ENCODE measurements at regions not wholly inside any gene's neighbourhood (a gene's known extent, or its start where the extent isn't known, plus 50 kb on each side); places are given as distances from the start of the nearest gene placed in this dataset.

- H3K9ac ChIP-seq (replicated peaks; ENCODE audit: extremely low read depth, insufficient read depth, low read length): no peak overlapping the region
- BruUV-seq (replicated peaks): no TSS peak
- H3K27ac ChIP-seq (ENCODE audit: insufficient read depth, low read depth, low read length): no peak overlapping the region
- no peaks in the 10 kb centered on the region for H3K9me1 ChIP-seq (replicated peaks; ENCODE audit: control insufficient read depth, extremely low read depth, insufficient read depth, low read length)
- H3K4me1 ChIP-seq (ENCODE audit: control insufficient read depth, extremely low read depth, insufficient read depth, low read length): no peaks in the 10 kb centered on the region
- H3K4me3 ChIP-seq (replicated peaks in 1 of 3; ENCODE audit: insufficient read depth in 1 of 3, low read depth in 1 of 3, low read length in 3 of 3): no peak overlapping the region
- intact Hi-C loops (cut with micrococcal nuclease): no loop called here
- H4K20me1 ChIP-seq (replicated peaks; ENCODE audit: control insufficient read depth, extremely low read depth, insufficient read depth, low read length): no peaks in the 10 kb centered on the region
- POLR2A ChIA-PET: no interaction called here
- dilution Hi-C loops (cut with MboI; ENCODE audit: extremely low pct_ligation_motif_present, low sequenced_read_pairs): no loop called here
- TF ChIP-seq FOS (IDR thresholded peaks at IDR 0.05; ENCODE audit: borderline replicate concordance, insufficient read depth, low read length) (no peak), JUN (IDR thresholded peaks at IDR 0.05; ENCODE audit: borderline replicate concordance, insufficient read depth, insufficient read length, low read depth) (no peak), MAX (IDR thresholded peaks at IDR 0.05; ENCODE audit: insufficient read depth, insufficient read length) (no peak), EZH2 (IDR thresholded peaks at IDR 0.05; ENCODE audit: borderline replicate concordance, low read depth, low read length, severe bottlenecking) (no peak), POLR2A (IDR thresholded peaks at IDR 0.05; ENCODE audit: low read depth, low read length) (no peak), POLR2AphosphoS5 (IDR thresholded peaks at IDR 0.05; ENCODE audit: insufficient read depth, low read depth, low read length) (no peak)
- no peaks in the 10 kb centered on the region for H3K9me3 ChIP-seq (replicated peaks; ENCODE audit: control insufficient read depth, insufficient read depth, low read length)
- CTCF ChIA-PET: no interaction called here
- no peaks in the 10 kb centered on the region for H3K27me3 ChIP-seq (ENCODE audit: control insufficient read depth in 2 of 2, insufficient read depth in 2 of 2, low read length in 2 of 2)
- DNase-seq (ENCODE audit: low read depth, low spot score): no peak
- H2AFZ ChIP-seq (ENCODE audit: low read depth, low read length): no peak overlapping the region
- FAIRE-seq: no peak
- H3K36me3 ChIP-seq (ENCODE audit: control insufficient read depth in 2 of 2, extremely low read depth in 1 of 2, insufficient read depth in 2 of 2, low read length in 2 of 2): no peaks in the 10 kb centered on the region
- no peaks in the 10 kb centered on the region for H3K79me2 ChIP-seq (ENCODE audit: control insufficient read depth, insufficient read depth, low read length)
- H3K4me2 ChIP-seq (ENCODE audit: insufficient read depth, low read length): no peak overlapping the region
Measured at GRCh38 chr16:50980666-50981065, 170.4 kb downstream of the SALL1 start.

- CTCF ChIA-PET: no interaction called here
- BruUV-seq (replicated peaks): no TSS peak
- dilution Hi-C loops (cut with MboI; ENCODE audit: extremely low pct_ligation_motif_present, low sequenced_read_pairs): no loop called here
Measured at GRCh38 chr16:50979806-50980620, 171.1 kb downstream of the SALL1 start.

More at GRCh38 chr16:50979806-50980620, 171.1 kb downstream of the SALL1 start:
- Histone ChIP-seq H3K4me2 (ENCODE audit: insufficient read depth, low read length) (no peak overlapping the region), H3K4me1 (ENCODE audit: control insufficient read depth, extremely low read depth, insufficient read depth, low read length) (no peaks in the 10 kb centered on the region), H3K9ac (replicated peaks; ENCODE audit: extremely low read depth, insufficient read depth, low read length) (no peak overlapping the region), H3K9me1 (replicated peaks; ENCODE audit: control insufficient read depth, extremely low read depth, insufficient read depth, low read length) (no peaks in the 10 kb centered on the region), H4K20me1 (replicated peaks; ENCODE audit: control insufficient read depth, extremely low read depth, insufficient read depth, low read length) (no peaks in the 10 kb centered on the region), H2AFZ (ENCODE audit: low read depth, low read length) (no peak overlapping the region), H3K79me2 (ENCODE audit: control insufficient read depth, insufficient read depth, low read length) (no peaks in the 10 kb centered on the region), H3K36me3 (ENCODE audit: control insufficient read depth in 2 of 2, extremely low read depth in 1 of 2, insufficient read depth in 2 of 2, low read length in 2 of 2) (no peaks in the 10 kb centered on the region), H3K27me3 (ENCODE audit: control insufficient read depth in 2 of 2, insufficient read depth in 2 of 2, low read length in 2 of 2) (no peaks in the 10 kb centered on the region), H3K9me3 (replicated peaks; ENCODE audit: control insufficient read depth, insufficient read depth, low read length) (peaks cover 3% of the 10 kb centered on the region), H3K27ac (ENCODE audit: insufficient read depth, low read depth, low read length) (no peak overlapping the region), H3K4me3 (replicated peaks in 1 of 3; ENCODE audit: insufficient read depth in 1 of 3, low read depth in 1 of 3, low read length in 3 of 3) (no peak overlapping the region)
- POLR2A ChIA-PET: no interaction called here
- FAIRE-seq (no peak), DNase-seq (ENCODE audit: low read depth, low spot score) (no peak)
- intact Hi-C loops (cut with micrococcal nuclease): no loop called here
- no peak for TF ChIP-seq JUN (IDR thresholded peaks at IDR 0.05; ENCODE audit: borderline replicate concordance, insufficient read depth, insufficient read length, low read depth)
- TF ChIP-seq POLR2AphosphoS5 (IDR thresholded peaks at IDR 0.05; ENCODE audit: insufficient read depth, low read depth, low read length): no peak
- TF ChIP-seq MYC (IDR thresholded peaks at IDR 0.05; ENCODE audit: low read depth, low read length): no peak
- no peak for TF ChIP-seq CTCF (IDR thresholded peaks at IDR 0.05; ENCODE audit: extremely low read depth in 1 of 2, insufficient read depth in 1 of 2, low read depth in 1 of 2, low read length in 2 of 2)
- TF ChIP-seq POLR2A (IDR thresholded peaks at IDR 0.05; ENCODE audit: low read depth, low read length): no peak
- TF ChIP-seq FOS (IDR thresholded peaks at IDR 0.05; ENCODE audit: borderline replicate concordance, insufficient read depth, low read length): no peak
- no peak for TF ChIP-seq EZH2 (IDR thresholded peaks at IDR 0.05; ENCODE audit: borderline replicate concordance, low read depth, low read length, severe bottlenecking)
- no peak for TF ChIP-seq GATA2 (IDR thresholded peaks at IDR 0.05; ENCODE audit: insufficient read depth, insufficient read length, low read depth, low read length)

Measured in endothelial cell of umbilical vein (primary cell).